ENCODE measurements at regions not wholly inside any gene's neighbourhood (a gene's known extent, or its start where the extent isn't known, plus 50 kb on each side); places are given as distances from the start of the nearest gene placed in this dataset.

DNA sequence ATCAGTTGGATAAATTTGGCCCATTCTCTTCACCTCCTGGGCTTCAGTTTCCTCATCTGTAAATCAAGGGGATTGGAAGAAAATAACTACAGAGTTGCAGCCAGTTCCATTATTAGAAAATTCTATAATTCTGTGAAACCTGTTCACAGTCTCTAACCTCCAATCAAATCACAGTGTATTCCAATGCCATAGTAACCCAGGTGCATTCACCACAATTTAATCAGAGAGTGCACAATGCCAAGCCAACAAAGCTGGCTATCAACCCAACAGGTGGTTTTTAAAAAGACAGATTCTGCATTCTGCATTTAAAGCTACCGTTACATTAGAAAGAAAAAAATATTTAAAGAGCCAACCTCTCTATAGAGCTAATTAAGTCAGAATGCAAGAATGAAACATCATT lies 308.6 kb downstream of the RNF144A start:
- no peak for DNase-seq

DNA sequence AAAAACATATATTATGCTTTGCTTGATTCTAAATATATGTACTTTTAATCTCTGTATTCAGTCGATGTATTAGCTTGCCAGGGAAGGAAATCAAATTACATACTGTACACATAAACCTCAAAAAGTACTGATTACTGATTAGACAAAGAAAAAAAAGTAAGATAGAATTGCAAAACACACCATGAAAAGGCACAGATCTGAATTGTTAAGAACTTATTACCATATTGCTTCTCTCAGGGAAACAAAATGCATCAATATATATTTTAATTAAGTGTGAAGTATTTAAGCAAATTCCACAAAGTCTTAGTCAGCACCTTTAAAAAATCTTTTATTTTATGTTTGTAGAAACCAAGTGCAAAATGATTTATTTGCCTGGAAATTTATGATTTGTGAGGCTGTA lies 309.3 kb downstream of the RNF144A start:
- no peak for DNase-seq

GRCh38 chr2:7233126-7233525 lies 315.9 kb downstream of the RNF144A start:
- DNase-seq = no peak

GRCh38 chr2:7237466-7237865 lies 320.3 kb downstream of the RNF144A start:
- DNase-seq = no peak

- no peak for DNase-seq
Measured at GRCh38 chr2:7239078-7239477, 321.9 kb downstream of the RNF144A start.

DNA sequence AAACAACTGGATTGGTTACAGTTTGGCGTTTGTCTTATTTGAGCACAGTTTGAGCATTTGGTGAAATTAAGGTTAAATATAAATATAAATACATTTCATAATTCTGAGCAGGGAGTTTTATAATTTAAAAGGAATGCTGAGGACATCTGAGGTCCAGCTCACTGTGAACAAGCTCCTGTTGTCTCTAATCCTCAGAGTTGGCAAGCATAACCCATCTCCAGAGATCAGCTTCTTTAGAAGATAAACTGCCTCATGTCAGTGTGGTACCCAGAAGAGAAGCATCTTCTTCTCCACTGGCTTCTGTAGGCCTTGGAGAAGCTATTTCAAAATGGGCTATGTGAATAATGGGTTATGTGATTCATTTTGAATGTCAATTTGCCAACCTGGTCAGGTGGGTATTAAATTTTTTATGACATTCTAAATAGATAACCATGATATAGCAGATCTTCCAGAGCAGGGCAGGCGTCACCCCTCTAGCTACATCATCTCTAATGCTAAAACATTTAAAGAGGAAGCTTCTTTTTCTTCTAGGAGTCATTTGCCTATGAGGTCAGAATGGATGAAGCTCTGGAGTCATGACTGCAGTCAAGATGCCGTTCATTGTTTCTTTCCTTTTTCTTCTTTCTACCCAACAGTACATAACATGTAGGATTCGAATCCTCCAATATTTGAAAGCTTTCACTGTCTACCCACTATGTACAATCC lies 324.0 kb downstream of the RNF144A start:
- DNase-seq = no peak

GRCh38 chr2:7242189-7242867 lies 325.1 kb downstream of the RNF144A start:
- DNase-seq = no peak

DNA sequence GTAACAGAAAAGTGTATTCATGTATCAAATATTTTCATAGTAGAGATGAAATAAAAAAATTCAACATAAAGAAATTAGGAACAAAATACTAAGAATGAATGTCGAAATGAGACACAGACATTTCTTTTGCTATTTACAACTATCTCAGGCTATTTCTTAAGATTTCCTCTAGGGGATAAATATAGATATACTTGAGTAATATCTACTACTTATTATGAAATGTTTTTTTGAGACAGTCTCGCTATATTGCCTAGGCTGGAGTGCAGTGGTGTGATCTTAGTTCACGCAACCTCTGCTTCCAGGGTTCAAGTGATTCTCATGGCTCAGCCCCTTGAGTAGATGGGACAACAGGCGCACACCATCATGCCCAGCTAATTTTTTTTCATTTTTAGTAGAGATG lies 326.1 kb downstream of the RNF144A start:
- DNase-seq = no peak

DNA sequence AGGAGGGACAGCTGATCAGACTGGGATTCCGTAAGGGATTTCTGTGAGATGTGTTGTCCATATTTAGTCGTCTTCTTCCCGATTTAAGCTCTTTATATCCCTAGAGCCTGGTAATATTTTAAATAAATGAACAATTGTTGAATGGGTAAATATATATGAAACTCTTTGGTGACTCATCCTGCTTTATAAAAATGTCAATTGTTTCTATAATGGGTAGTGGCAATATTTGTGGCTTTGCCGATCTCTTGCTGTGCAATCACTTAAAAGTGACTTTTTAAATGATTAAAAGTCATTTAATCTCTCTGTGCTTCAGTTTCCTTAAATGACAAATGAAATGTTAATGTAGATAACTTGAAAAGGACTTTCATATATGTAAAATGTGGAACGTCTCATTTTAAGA lies 339.2 kb downstream of the RNF144A start:
- DNase-seq = no peak

DNA sequence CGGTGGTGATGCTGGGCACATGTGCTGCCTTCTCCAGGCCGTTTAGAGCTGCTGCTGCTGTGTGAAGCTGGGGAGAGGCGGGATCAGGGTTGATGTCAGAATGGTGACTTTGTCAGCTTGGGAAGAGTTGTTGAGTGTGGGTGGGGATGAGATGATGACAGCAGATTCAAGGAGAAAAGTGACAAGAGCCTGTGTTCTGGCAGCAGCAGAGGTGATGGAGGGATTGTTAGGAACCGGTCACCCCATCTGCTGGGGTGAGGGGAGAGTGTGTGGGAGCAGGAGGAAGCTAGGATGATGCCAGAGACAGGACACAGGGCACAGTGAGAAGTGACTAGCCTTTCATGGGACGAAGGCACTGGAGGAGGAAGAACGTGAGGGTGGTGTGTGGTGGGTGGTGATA lies 345.5 kb downstream of the RNF144A start:
- no peak for DNase-seq

GRCh38 chr2:7264791-7265190 lies 347.6 kb downstream of the RNF144A start:
- DNase-seq = no peak

DNA sequence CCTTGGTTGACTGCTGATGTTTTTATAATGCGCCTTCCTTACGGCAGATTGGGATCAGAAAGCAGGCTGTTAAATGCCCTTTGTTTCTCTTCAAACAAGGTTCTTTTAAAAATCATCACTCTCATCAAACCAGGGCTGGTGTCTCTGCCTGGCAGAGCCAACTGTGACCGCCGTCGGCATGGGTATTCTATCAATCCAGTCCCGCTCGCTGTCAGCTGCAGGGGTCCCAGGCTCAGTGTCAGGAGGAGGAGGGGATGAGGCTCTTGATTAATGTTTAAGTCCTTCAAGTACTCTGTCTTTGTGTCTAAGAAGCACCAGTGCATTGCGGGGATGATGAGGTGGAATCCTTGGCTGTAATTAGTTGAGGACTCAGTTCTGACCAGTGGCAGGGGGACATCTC lies 348.1 kb downstream of the RNF144A start:
- DNase-seq = no peak

DNA sequence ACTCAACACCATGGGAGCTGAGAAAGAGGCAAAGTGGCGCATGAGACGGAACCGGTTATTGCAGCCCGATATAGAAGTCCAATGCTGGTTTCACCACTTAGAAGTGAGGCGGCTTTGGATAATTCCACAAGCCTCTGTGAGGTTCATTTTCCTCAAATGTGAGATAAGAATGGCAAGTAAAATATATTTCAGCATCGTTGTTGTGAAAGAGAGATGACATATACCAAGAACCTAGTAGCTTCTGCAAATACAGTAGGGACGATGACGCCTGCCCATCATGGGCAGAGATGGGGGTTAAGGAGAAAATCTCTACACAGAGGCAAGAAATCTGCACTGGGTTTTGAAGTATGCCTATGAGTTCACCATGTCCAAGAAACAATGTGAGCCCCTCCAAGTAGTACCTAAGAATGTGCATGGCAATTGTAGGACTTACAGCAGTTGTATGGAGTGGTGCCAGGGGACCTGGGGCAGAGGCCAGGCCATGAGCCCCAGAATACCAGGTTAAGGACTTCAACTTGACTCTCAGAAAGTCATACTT lies 352.0 kb downstream of the RNF144A start:
- DNase-seq = no peak

DNA sequence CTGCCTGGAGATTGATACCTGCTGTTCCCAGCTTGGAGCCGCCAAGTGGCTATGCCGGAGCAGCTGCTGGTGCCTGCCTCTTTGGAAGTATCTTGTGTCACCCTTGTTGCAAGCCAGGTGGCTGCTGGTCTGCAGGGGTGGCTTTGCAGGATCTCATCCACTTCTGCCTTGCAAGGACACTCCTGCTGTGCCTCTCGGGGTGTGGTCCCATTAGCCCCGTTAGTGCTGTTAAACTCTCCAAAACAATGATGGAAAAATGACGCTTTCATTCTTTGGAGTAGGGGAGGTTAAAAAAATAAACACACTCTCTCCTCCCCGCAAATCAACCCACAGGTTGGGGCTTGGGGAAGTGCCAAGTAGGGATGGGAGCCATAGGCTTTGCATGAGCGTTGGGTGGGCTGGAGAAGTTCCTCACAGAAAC lies 352.8 kb downstream of the RNF144A start:
- no peak for DNase-seq

DNA sequence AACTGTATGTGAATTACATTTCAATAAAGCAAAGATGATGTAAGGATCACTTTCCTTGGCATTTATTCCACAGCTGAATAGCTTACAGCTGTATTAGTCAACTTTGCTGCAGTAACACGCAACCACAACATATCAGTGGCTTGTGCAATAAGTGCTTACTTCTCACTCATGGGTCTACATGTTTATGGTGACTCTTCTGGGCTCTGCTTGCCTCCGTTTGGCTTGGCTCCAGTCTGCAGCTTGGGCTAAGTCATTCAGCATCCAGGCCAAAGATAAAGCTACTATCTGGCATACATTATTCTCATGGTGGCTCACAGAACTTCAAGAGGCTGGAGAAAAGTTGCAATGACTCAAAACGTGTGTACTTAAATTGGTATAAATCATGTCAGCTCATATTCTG lies 355.0 kb downstream of the RNF144A start:
- DNase-seq = no peak

DNA sequence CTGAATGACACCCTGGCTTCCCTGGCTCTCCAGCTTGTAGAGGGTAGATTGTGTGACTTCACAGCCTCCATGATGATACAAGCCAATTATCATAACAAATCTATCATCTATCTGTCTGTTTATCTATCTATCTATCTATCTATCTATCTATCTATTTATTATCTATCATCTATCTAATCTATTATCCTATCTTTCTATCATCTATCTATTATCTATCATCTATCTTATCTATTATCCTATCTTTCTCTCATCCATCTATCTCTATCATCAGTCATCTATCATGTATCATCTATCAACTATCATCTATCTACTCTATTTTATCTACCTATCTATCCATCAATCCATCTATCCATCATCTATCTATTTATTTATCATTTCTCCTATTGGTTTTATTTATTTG lies 361.8 kb downstream of the RNF144A start:
- DNase-seq = no peak

- DNase-seq = no peak
Measured at GRCh38 chr2:7279421-7279949, 362.3 kb downstream of the RNF144A start.

DNA sequence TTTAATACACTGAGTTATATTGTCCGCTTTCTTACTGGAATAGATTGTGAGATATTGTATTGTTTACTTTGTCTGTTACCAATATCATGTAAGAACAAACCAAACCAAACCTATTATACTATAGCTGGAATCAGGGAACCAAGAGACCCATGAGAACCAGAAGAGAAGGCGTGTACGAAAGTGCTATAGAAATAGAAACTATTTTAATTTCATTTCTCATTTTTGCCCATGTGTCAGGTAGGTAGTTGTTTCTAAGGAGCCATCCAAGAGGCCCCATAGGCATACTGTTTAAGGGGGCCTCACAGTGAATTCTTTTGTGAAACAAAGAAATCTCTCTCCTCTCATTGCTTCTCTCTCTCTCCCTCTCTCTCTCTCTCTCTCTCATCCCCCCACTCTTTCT lies 363.6 kb downstream of the RNF144A start:
- DNase-seq = no peak

DNA sequence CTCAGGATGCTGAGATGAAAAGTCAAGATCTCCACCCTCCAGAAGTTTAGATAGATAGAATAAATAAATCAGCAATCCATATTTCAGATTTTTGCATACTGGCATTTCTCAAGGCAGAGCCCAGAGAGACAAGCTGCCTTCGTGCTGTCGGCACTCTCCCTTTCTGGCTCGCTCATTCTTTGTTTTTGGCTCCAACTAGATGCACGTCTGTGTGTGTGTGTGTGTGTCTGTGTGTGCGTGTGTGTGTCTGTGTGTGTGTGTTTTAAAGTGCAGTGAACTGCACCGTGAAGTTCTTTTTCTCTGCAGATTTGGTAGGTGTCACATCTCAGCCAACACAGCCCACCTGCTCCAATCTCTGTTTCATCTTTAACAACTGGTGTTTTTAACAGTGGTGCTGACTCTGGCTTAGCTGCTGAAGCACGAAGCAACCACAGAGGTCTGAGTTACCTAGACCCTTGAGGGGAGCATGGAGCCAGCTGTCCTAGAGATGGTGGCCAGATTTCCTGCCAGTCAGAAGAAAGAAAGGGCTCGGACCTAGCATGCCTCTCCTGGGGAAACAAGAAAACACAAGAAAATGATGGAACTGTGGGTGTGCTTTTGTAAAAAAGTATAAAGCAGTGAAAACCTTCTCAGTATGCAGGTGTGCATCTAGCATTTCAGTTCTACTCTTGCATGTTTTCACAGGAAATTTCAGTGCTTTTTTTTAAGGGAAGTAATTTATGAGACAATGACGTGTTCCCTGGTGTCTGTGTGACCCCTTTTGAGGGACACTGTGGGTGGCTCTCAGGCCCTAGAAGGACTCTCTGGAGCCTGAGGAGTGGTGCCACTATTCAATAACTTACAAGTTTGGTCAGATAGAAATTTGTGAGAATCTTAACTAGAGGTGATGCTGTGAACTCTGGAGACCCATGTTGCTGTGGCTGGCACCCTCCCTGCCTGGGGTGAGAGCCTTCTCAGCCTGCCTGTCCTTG lies 364.3 kb downstream of the RNF144A start:
- DNase-seq = no peak

GRCh38 chr2:7286120-7286519 lies 368.9 kb downstream of the RNF144A start:
- no peak for DNase-seq

DNA sequence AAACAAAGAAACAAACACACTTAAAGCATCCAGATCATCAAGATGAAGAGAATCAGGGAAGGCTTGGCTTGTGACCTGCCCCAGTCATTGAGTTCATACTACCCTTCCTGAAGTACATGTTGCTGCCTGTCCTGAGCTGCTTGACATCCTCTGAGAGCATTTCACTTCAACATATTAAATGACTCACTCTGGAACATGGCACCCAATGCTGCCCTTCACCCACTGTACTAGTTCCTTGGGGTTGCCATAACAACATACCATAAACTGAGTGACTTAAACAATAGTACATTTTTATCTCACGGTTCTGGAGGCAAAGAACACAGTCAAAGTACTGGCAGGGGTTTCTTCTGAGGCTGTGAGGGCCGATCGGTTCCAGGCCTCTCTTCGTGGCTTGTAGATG lies 371.3 kb downstream of the RNF144A start:
- DNase-seq = no peak

DNA sequence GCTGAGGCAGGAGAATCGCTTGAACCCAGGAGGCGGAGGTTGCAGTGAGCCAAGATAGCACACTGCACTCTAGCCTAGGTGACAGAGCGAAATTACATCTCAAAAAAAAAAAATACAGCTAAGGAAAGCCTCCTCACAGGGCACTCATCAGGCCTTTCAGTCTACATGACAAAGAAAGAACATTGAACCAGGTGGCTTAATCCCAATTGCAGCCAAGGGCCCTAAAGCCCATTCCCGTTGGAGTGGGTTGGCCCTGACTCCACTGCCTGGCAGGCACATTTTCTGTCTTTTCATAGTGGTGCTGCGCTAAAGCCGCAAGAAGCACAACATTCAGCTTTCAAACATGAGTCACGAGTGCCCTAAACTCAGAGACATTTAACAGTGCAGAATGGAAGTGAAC lies 372.5 kb downstream of the RNF144A start:
- DNase-seq = no peak

GRCh38 chr2:7292154-7292691 lies 375.0 kb downstream of the RNF144A start:
- DNase-seq = no peak
